ENCODE measurements at regions not wholly inside any gene's neighbourhood (a gene's known extent, or its start where the extent isn't known, plus 50 kb on each side); places are given as distances from the start of the nearest gene placed in this dataset.
"Not testable (repeated sequence)": the region's sequence is repeated elsewhere in the genome, so short reads cannot be mapped to it uniquely, and the experiment has no call there.

GRCh38 chr16:62406387-62406786 is 370.1 kb upstream of the CDH8 start:
- DNase-seq = no peak

DNA sequence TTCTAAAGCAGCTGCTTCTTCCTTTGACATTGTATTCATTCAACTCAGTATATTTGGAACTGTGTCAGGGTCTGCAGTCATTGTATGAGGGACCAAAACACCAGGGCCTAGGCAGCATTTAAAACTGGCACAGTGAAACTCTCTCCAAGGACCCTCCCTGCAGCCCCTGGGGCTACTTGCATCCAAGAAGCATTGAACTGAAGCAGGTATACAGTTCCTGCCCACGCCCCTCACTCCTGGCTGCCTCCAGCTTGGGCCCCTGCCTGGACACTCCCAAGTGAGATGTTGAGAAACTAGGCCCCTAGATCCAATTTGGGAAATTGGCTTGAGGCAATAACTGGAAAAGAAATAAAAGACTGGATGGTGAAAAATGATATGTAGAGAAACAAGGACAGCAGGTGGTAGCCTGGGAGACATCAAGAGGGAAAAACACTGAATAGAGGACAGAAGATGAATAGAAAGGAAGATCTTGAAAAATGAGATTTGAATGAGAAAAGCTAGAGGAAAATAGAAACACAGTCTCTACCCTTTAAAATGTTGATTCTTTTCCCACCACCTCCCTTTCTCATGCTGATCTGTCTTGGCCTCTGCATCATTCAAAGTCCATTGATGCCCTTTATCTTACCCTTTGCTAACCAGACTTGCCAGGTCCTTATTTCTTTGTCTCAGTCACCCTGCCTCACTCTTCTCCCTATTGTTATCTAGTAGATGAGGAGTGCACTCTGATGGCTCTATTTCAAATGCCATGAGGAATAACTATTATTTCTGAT is 368.8 kb upstream of the CDH8 start:
- no peak for DNase-seq

DNA sequence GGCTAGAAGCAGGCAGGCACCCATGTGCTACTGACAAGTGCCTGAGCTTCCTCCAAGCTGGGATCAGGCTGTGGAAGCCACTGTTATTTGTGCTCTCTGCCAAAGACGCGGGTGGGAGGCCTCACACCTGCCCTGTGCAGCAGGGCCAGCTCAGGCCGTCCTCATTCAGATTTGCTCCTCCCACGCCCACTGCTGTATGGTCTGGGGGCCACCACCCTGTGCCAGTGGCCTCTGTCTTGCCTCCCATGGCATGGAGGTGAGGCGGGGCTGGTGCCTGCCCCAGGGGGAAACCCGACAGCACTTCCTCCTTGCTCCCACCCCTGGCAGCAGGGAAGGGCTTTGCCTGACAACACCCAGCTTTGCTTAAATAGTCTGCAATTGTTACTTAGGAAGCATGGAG is 356.5 kb upstream of the CDH8 start:
- DNase-seq = no peak

DNA sequence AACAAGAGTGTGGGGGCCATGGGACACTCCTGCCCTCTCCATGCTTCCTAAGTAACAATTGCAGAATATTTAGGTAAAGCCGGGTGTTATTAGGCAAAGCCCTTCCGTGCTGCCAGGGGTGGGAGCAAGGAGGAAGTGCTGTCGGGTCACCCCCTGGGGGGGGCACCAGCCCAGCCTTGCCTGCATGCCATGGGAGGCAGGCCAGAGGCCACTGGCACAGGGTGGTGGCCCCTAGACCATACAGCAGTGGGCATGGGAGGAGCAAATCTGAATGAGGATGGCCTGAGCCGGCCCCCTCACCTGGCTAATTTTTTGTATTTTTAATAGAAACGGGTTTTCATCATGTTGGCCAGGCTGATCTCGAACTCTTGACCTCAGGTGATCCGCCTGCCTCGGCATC is 355.7 kb upstream of the CDH8 start:
- DNase-seq = no peak

GRCh38 chr16:62391134-62391533 is 354.9 kb upstream of the CDH8 start:
- no peak for DNase-seq

- DNase-seq = no peak
Measured at GRCh38 chr16:62390214-62390613, 354.0 kb upstream of the CDH8 start.

GRCh38 chr16:62386411-62386810 is 350.2 kb upstream of the CDH8 start:
- no peak for DNase-seq

DNA sequence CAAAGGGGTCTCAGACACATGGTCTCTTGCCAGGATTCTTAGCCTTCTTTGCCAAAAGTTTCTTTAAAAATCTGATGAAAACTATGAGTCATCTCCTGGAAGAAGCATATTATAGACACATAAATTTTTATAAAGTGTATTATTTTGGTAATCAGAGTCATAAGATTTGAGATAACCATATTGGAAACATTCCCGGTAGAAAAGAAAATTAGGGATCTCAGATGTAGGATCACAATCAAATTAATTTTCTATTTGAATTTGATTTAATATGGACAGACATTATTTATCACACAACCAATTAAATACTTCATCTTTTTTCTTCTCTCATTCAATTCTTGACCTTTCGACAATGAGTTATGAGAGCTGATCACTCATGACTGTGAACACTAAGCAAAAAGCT is 347.7 kb upstream of the CDH8 start:
- no peak for DNase-seq

DNA sequence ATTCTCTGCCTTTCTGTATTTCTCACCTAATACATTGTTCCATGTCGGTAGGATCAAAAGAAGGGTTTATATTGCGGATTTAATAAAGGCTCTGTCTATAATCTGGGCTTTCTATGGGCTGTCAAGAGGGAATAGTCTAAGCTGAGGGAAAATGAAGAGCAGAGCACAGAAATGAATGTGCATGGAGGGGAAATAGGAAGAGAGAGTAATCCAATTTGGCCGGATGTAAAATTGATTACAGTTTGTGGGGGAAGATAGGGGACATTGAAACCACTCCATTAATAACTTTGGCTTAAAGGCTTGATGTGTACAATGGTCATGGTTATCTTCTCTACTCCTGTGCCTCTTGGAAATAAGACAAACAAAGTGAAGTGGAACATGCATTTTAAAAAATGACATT is 334.2 kb upstream of the CDH8 start:
- no peak for DNase-seq

- DNase-seq = no peak
Measured at GRCh38 chr16:62363501-62363900, 327.3 kb upstream of the CDH8 start.

DNA sequence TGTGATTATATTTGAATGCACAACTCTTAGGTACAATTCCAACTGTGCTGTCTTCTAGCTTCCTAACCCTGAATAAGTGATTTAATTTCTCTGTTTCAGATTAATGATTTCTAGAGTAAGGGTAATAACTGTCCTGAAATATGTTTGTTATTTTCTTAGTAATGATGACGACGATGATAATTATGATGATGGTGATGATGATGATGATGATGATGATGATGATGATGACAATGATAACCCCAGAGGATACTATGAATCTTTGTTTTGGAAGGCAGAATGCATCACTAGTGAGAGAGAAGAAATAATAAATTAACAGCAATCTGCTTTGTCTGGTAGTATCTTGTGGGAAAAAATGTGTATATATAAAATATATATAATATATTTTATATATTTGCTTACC is 317.1 kb upstream of the CDH8 start:
- no peak for DNase-seq

GRCh38 chr16:62342216-62342615 is 306.0 kb upstream of the CDH8 start:
- no peak for DNase-seq

DNA sequence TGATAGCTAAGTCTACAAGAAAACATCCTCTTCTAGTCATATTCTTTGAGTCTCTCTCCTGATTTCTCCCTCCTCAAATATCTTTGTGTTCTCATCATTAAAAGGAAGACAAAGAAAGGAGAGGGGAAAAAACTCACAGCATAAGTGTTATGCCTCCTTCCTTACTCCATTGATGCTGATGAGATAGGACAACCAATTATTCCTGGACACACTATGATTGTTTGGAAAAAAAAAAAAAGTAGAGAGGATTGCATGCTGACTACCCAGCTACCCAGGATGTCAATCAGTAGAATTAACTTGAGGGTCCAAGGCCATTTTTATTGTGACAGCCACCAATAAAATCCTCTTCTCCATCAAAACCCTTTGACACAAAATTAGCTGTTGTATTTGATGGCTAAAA is 299.1 kb upstream of the CDH8 start:
- no peak for DNase-seq

GRCh38 chr16:62321606-62322005 is 285.4 kb upstream of the CDH8 start:
- no peak for DNase-seq

DNA sequence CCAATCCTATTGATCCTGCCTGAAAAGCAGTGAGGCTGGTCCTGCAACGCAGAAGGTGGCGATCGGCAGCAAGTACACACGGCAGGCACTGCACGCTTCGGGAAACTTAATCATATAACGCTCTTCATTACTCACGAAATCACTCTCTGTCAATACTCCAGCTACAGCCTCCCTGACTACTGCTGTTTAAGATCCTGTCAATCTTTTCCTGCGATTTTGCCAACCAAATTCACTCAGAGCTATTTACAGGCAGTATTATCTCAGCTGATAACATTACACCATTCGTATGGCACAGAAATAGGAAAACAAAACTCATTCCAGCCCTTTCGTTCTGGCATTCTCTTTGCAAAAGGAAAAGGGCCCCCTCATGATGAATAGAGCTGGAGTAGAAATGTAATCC is 262.4 kb upstream of the CDH8 start:
- DNase-seq = no peak

DNA sequence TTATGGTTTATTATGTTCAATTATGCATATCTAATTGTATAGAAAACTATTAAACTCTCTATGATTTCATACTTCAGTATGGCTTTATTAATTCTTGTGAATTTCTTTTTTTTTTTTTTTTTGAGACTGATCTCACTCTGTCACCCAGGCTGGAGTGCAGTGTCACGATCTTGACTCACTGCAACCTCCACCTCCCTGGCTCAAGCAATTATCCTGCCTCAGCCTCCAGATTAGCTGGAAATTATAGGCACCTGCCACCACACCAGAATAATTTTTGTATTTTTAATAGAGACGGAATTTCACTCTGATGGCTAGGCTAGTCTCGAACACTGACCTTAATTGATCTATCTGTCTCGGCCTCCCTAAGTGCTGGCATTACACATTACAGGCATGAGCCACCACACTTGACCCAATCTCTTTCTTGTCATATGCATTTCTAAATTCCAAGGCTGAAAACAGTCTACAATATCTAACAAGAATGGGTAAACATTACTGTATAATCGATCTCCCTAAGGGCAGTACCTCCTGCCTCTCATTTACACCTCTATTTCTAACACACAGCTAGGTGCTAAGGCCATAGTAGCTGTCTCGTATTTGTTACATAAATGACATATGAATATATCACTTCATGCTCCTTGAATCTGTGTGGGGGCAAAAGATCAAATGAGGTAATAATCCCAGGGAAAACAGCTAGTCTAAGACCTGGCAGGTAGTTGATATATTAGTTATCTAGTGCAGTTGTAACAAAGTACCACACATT is 258.2 kb upstream of the CDH8 start:
- no peak for DNase-seq

DNA sequence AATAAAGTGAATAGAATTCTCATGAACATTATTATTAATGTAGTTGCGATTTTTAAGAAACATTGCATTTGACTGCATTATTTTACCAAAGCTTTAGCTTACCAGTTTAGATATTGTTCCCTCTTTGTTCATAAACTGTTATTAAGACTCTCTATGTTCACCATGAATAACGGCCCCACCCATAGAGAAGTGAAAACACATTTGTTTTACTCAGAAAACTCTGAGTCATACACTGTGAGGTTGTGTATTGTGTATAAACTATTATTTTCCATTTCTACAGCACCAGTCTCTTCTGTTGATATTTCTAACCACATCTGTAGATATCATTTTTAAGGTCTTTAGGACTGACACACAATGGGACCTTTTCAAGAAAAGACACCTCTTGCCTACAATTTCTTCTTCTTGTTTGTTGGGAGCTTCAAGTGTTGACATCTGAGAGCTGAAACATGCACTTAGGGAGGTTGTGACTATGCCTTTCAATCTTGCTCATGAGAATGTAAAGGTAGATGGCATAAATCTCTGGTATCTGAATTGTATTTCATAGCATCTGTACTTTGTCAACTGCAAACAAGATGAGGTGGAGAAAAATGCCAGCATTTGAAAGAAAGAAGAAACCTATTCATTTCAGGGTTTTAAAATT is 252.9 kb upstream of the CDH8 start:
- no peak for DNase-seq

- no peak for DNase-seq
Measured at GRCh38 chr16:62280506-62280905, 244.3 kb upstream of the CDH8 start.

GRCh38 chr16:62277942-62278341 is 241.7 kb upstream of the CDH8 start:
- no peak for DNase-seq

GRCh38 chr16:62276637-62277036 is 240.4 kb upstream of the CDH8 start:
- no peak for DNase-seq

DNA sequence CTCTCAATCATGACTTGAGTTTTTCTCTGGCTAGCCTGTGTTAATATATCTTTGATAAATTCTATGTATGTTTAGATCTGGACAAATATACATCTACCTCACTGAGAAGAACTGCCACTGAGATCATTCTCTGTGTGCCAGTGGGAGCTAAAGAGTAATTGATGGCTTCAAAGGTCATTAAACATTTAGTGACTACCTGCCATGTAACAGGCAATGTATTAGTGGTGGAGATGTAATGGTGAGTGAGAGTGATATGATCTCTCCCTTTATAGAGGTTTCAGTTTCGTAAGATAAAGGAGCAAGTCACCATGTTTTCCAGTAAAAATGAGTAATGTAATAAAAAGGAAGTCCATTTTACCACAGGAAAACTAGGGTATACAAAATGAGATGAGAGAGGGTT is 235.8 kb upstream of the CDH8 start:
- no peak for DNase-seq

DNA sequence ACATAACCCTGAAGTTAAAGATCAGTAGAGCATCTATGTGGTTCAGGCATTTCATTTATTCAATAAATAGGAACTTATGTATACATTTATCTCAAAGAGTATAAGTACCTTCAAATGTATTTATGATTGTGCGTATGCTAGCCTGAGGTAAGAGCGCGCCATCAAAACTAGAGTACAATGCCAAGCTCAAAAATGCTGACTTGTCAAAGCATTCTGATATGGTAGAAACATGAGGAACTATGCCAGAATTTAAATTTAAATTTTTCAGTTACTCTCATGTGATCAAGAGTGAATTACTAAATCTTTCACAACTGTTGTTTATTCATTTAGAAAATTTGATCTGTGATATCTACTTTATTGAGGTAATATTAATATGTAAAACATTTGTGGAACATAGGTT is 225.5 kb upstream of the CDH8 start:
- no peak for DNase-seq

DNA sequence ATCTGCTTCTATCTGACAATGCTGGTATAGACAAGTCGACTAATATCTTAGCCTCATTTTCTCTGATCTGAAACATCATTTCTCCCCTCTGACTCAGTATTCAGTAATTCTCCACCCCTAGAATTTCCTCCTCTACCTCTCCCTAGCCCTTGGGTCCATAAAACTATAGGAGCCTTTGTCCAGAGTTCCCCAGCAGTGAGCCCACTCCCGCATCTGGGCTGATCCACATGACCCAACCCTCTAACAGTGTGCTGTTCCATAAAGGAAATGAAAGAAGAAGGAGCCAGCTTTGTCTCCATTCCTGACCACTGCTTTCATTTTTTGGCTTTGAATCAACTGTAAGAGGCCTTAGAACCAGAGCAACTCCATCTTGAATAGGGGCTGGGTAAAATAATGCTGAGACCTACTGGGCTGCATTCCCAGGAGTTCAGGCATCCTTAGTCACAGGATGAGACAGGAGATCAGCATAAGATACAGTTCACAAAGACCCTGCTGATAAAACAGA is 222.7 kb upstream of the CDH8 start:
- not testable (repeated sequence) for DNase-seq

GRCh38 chr16:62256406-62256805 is 220.2 kb upstream of the CDH8 start:
- no peak for DNase-seq
